HL-60 (cell line): ENCODE measurements at regions not wholly inside any gene's neighbourhood (a gene's known extent, or its start where the extent isn't known, plus 50 kb on each side); places are given as distances from the start of the nearest gene placed in this dataset.

Source experiments
- CTCF ChIP-seq: IDR thresholded peaks from one replicate; pipeline ENCODE4 v1.5.1; 2011; ENCODE audit warnings: low read length, control low read depth, inconsistent platforms; ENCODE audit not compliant: insufficient read depth
- POLR2AphosphoS5 ChIP-seq: IDR thresholded peaks from 2 replicates; pipeline ENCODE4 v1.6.1; 2012; ENCODE audit warnings: low read depth
- REST ChIP-seq: IDR thresholded peaks from 2 replicates; pipeline ENCODE4 v1.6.1; 2012; ENCODE audit warnings: low read depth; ENCODE audit not compliant: insufficient replicate concordance
- SPI1 ChIP-seq: IDR thresholded peaks from 2 replicates; pipeline ENCODE4 v1.6.1; 2012; ENCODE audit warnings: low read depth, mild to moderate bottlenecking, borderline replicate concordance

DNA sequence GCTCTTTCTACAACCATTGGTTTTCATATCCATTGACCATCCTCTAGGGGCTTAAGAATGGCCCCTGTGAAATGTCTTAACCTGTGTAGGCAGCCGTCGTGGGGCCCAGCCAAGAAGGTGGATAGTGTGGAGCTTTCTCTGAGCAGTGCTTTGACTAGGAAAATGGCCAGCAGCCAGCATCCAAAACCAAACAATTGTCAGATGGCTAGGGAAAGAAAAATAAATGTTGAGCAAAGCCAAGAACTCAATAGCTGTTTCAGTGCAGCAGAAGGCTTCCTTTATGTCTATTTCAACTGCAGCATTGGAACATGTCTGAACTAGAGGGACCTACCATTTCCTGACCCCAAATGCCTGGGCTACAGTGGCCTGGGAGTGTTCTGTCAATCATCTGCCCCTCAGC, 374.9 kb downstream of the TLE4 start:
- TF ChIP-seq CTCF, result no peak
- no peak for TF ChIP-seq POLR2AphosphoS5
- TF ChIP-seq SPI1, result no peak
- TF ChIP-seq REST, result no peak
